ENCODE measurements at regions not wholly inside any gene's neighbourhood (a gene's known extent, or its start where the extent isn't known, plus 50 kb on each side); places are given as distances from the start of the nearest gene placed in this dataset.

GRCh38 chr13:47503475-47503874, 497.6 kb downstream of the SUCLA2 start:
- intact Hi-C loops (cut with DNase I), result no loop called here
- Histone ChIP-seq H3K9me3 (no peaks in the 10 kb centered on the region), H3K36me3 (replicated peaks in 1 of 2; ENCODE audit: insufficient read depth in 1 of 2, low read depth in 2 of 2) (no peaks in the 10 kb centered on the region), H3K4me1 (no peaks in the 10 kb centered on the region), H3K4me3 (no peak overlapping the region), H3K27ac (peak overlapping the region in 2 of 4 donors; percentile 21 to 47), H3K27me3 (no peaks in the 10 kb centered on the region)
- 47 to 51% methylated on average over 2 of the region's 2 CpGs for WGBS, 2 donors
- TF ChIP-seq CTCF (IDR thresholded peaks at IDR 0.05), result no peak
- TF ChIP-seq POLR2A (IDR thresholded peaks at IDR 0.05), result no peak
- no peak for DNase-seq
- peak; percentile 53 for ATAC-seq

GRCh38 chr13:47502166-47502565, 498.9 kb downstream of the SUCLA2 start:
- no peak for TF ChIP-seq CTCF (IDR thresholded peaks at IDR 0.05)
- TF ChIP-seq POLR2A (IDR thresholded peaks at IDR 0.05), result no peak
- 47 to 53% methylated on average over 2 of the region's 2 CpGs for WGBS, 2 donors
- ATAC-seq, result no peak

GRCh38 chr13:47499358-47500150, 501.5 kb downstream of the SUCLA2 start:
- ATAC-seq (no peak), DNase-seq (no peak)
- Histone ChIP-seq H3K27me3 (no peaks in the 10 kb centered on the region), H3K4me1 (no peaks in the 10 kb centered on the region), H3K27ac (no peak overlapping the region), H3K9me3 (no peaks in the 10 kb centered on the region), H3K36me3 (replicated peaks in 1 of 2; ENCODE audit: insufficient read depth in 1 of 2, low read depth in 2 of 2) (no peaks in the 10 kb centered on the region), H3K4me3 (no peak overlapping the region)
- WGBS, 2 donors, result 63 to 75% methylated on average over 7 of the region's 7 CpGs
- no peak for TF ChIP-seq CTCF (IDR thresholded peaks at IDR 0.05)
- no peak for TF ChIP-seq POLR2A (IDR thresholded peaks at IDR 0.05)
- intact Hi-C loops (cut with DNase I), result no loop called here

More at GRCh38 chr13:47502166-47502565, 498.9 kb downstream of the SUCLA2 start:
- no peak for DNase-seq
- H3K27ac ChIP-seq, result no peak overlapping the region
- H3K4me1 ChIP-seq, result no peaks in the 10 kb centered on the region
- H3K9me3 ChIP-seq, result no peaks in the 10 kb centered on the region
- H3K4me3 ChIP-seq, result no peak overlapping the region
- intact Hi-C loops (cut with DNase I), result no loop called here
- H3K36me3 ChIP-seq (replicated peaks in 1 of 2; ENCODE audit: insufficient read depth in 1 of 2, low read depth in 2 of 2), result no peaks in the 10 kb centered on the region
- no peaks in the 10 kb centered on the region for H3K27me3 ChIP-seq

GRCh38 chr13:47484548-47484947, 516.5 kb downstream of the SUCLA2 start:
- ATAC-seq, result no peak
- no peak for TF ChIP-seq POLR2A (IDR thresholded peaks at IDR 0.05)
- TF ChIP-seq CTCF (IDR thresholded peaks at IDR 0.05), result no peak
- 26 to 31% methylated on average over 3 of the region's 3 CpGs for WGBS, 2 donors
- no peaks in the 10 kb centered on the region for H3K9me3 ChIP-seq
- H3K27ac ChIP-seq, result no peak overlapping the region
- DNase-seq, result no peak
- intact Hi-C loops (cut with DNase I), result no loop called here
- no peaks in the 10 kb centered on the region for H3K4me1 ChIP-seq
- no peak overlapping the region for H3K4me3 ChIP-seq
- no peaks in the 10 kb centered on the region for H3K27me3 ChIP-seq
- no peaks in the 10 kb centered on the region for H3K36me3 ChIP-seq (replicated peaks in 1 of 2; ENCODE audit: insufficient read depth in 1 of 2, low read depth in 2 of 2)

- no peak for TF ChIP-seq POLR2A (IDR thresholded peaks at IDR 0.05)
- TF ChIP-seq CTCF (IDR thresholded peaks at IDR 0.05), result no peak
- intact Hi-C loops (cut with DNase I), result no loop called here
These were observed 519.5 kb downstream of the SUCLA2 start for GRCh38 chr13:47481536-47481935.

More at GRCh38 chr13:47481536-47481935, 519.5 kb downstream of the SUCLA2 start:
- Histone ChIP-seq H3K4me3 (no peak overlapping the region), H3K4me1 (no peaks in the 10 kb centered on the region), H3K36me3 (replicated peaks in 1 of 2; ENCODE audit: insufficient read depth in 1 of 2, low read depth in 2 of 2) (no peaks in the 10 kb centered on the region), H3K9me3 (no peaks in the 10 kb centered on the region), H3K27ac (no peak overlapping the region), H3K27me3 (no peaks in the 10 kb centered on the region)
- no peak for ATAC-seq
- DNase-seq, result no peak
